HEK293T (cell line): ENCODE measurements at regions not wholly inside any gene's neighbourhood (a gene's known extent, or its start where the extent isn't known, plus 50 kb on each side); places are given as distances from the start of the nearest gene placed in this dataset.

Experiments
- BHLHE40 ChIP-seq: fragments of 450-650 bp; IDR thresholded peaks from 2 replicates; pipeline ENCODE4 v1.6.1; 2016; ENCODE audit warnings: mild to moderate bottlenecking, moderate library complexity, borderline replicate concordance
- ELF4 ChIP-seq: fragments of 450-650 bp; IDR thresholded peaks from 2 replicates; pipeline ENCODE4 v1.6.1; 2017; ENCODE audit warnings: antibody characterized with exemption
- HDGF ChIP-seq: fragments of 450-650 bp; IDR thresholded peaks from 2 replicates; pipeline ENCODE4 v1.6.1; 2017; ENCODE audit warnings: antibody characterized with exemption, borderline replicate concordance
- PKNOX1 ChIP-seq: fragments of 450-650 bp; IDR thresholded peaks from 2 replicates; pipeline ENCODE4 v1.6.1; 2016
- ZNF384 ChIP-seq: fragments of 450-650 bp; IDR thresholded peaks from 2 replicates; pipeline ENCODE4 v1.6.1; 2016

- TF ChIP-seq ELF4 (no peak), HDGF (no peak), ZNF384 (no peak), BHLHE40 (no peak), PKNOX1 (no peak)
Observed at GRCh38 chr3:13188975-13189374, 115.7 kb upstream of the IQSEC1 start.
